ENCODE measurements at regions not wholly inside any gene's neighbourhood (a gene's known extent, or its start where the extent isn't known, plus 50 kb on each side); places are given as distances from the start of the nearest gene placed in this dataset.

DNA sequence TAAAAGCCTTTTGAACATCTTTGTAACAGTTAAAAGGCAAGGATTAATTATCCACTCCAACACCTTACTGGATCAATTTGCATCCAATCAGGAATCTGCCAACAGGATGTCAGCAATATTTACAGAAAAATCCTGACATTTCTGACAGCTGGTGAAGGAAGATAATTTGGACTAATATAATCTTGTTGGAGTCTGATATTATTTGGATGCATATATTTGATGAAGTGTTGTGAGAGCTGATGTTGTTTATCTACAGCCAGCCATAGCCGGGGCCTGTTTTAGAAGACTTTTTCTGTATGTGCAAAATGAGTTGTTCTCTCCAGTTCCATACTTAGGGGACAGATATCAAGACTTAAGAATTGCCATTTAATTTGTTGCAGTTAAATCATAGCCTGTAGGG, 91.1 kb downstream of the GPR37 start:
- TF ChIP-seq, protein P1, sequence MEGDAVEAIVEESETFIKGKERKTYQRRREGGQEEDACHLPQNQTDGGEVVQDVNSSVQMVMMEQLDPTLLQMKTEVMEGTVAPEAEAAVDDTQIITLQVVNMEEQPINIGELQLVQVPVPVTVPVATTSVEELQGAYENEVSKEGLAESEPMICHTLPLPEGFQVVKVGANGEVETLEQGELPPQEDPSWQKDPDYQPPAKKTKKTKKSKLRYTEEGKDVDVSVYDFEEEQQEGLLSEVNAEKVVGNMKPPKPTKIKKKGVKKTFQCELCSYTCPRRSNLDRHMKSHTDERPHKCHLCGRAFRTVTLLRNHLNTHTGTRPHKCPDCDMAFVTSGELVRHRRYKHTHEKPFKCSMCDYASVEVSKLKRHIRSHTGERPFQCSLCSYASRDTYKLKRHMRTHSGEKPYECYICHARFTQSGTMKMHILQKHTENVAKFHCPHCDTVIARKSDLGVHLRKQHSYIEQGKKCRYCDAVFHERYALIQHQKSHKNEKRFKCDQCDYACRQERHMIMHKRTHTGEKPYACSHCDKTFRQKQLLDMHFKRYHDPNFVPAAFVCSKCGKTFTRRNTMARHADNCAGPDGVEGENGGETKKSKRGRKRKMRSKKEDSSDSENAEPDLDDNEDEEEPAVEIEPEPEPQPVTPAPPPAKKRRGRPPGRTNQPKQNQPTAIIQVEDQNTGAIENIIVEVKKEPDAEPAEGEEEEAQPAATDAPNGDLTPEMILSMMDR (IDR thresholded peaks at IDR 0.05; ENCODE audit: borderline replicate concordance, extremely low read depth, low read length, poor library complexity, severe bottlenecking): no peak
- TF ChIP-seq EZH2 (IDR thresholded peaks at IDR 0.05; ENCODE audit: borderline replicate concordance, low read depth, low read length, severe bottlenecking): no peak
